Keratinocyte (primary cell): ENCODE measurements at regions not wholly inside any gene's neighbourhood (a gene's known extent, or its start where the extent isn't known, plus 50 kb on each side); places are given as distances from the start of the nearest gene placed in this dataset.

ENCODE experiments used
- EZH2 ChIP-seq: IDR thresholded peaks from one replicate; pipeline ENCODE4 v1.6.1; 2012; ENCODE audit warnings: inconsistent platforms, mild to moderate bottlenecking, low read length, moderate library complexity
- TF ChIP-seq, protein P1 (sequence below), 3 experiments: IDR thresholded peaks in 1 of 3; conservative IDR thresholded peaks in 1 of 3; optimal IDR thresholded peaks in 1 of 3; 2 replicates in 2 of 3; 3 replicates in 1 of 3; pipeline versions ENCODE3 to v1.5.1; 2011; ENCODE audit warnings: low read length in 3 of 3, mild to moderate bottlenecking in 3 of 3, moderate library complexity in 2 of 3, control low read depth in 1 of 3, inconsistent platforms in 1 of 3; ENCODE audit not compliant: insufficient read depth in 2 of 3; ENCODE audit errors: extremely low read depth in 1 of 3

DNA sequence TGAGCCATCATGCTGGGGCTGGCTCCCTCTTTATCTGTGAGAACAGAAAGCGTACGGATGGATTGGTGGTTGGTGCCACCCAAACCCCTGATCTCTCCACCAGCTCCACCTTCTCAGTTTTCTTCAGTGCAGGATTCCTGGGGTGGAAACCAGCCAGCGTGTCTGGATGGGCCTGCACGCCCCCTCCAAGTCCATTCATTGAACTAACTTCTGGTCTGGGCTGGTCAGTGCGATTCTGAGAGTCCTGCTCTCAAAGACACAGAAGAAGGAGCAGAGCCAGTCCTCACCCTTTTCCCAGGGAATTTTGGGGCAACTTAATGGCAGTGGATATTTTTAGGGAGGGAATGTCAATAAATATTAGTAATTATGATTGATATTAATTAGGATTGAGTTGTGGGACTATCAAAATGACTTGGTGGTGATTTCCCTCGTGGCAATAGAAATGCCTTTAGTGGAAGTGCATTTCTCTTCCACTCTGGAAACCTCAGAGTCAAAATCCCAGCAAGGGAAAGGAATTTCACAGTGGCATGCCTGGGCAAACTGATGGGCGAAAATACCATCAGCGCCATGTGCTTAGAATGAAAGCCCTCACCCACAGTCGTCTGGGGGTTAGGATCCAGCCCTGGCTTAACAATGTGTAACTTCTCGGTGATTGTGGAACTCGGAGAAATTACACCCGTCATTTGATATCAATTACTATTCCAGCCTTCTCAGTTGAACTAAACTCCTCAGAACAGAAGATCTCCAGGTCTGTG is 69.3 kb upstream of the EEPD1 start:
- TF ChIP-seq, protein P1, sequence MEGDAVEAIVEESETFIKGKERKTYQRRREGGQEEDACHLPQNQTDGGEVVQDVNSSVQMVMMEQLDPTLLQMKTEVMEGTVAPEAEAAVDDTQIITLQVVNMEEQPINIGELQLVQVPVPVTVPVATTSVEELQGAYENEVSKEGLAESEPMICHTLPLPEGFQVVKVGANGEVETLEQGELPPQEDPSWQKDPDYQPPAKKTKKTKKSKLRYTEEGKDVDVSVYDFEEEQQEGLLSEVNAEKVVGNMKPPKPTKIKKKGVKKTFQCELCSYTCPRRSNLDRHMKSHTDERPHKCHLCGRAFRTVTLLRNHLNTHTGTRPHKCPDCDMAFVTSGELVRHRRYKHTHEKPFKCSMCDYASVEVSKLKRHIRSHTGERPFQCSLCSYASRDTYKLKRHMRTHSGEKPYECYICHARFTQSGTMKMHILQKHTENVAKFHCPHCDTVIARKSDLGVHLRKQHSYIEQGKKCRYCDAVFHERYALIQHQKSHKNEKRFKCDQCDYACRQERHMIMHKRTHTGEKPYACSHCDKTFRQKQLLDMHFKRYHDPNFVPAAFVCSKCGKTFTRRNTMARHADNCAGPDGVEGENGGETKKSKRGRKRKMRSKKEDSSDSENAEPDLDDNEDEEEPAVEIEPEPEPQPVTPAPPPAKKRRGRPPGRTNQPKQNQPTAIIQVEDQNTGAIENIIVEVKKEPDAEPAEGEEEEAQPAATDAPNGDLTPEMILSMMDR (optimal IDR thresholded peaks at IDR 0.05 in 1 of 3, IDR thresholded peaks at IDR 0.05 in 1 of 3, conservative IDR thresholded peaks at IDR 0.05 in 1 of 3; ENCODE audit: extremely low read depth in 1 of 3, insufficient read depth in 2 of 3, low read length in 3 of 3): no peak
- no peak for TF ChIP-seq EZH2
